WTC11 (cell line): ENCODE measurements at regions not wholly inside any gene's neighbourhood (a gene's known extent, or its start where the extent isn't known, plus 50 kb on each side); places are given as distances from the start of the nearest gene placed in this dataset.

Source experiments
- IRF2 ChIP-seq: sonication (generic); formaldehyde crosslinking; IDR thresholded peaks from 2 replicates; pipeline ENCODE4 v1.8.0; 2022; ENCODE audit warnings: low read depth, missing genetic modification reagents, borderline replicate concordance
- JUN ChIP-seq: sonication (generic); formaldehyde crosslinking; IDR thresholded peaks from 2 replicates; pipeline ENCODE4 v1.8.0; 2023; ENCODE audit warnings: mild to moderate bottlenecking, missing genetic modification reagents

DNA sequence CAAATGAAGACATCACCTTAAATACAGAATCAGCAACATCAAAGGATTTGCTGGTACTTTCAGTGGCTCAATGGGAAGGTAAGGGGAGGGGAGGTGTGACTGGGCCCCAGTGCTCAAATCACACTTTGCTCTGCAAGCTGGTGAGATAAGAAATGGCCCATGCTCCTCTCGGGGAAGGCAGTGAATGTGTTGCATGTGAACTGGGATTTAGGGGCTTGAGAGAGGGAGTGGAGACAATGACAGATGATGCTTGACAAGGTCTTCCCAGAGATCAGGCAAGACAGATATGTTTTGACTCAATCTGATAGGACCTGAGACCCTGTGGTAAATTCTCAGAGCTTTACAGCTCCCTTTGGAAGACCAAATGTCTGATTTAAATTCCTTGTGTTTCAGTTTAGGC, 233.0 kb upstream of the PROK2 start:
- no peak for TF ChIP-seq IRF2
- TF ChIP-seq JUN (CRISPR knock-in tag), result no peak
